HUES64 (cell line): ENCODE measurements at regions not wholly inside any gene's neighbourhood (a gene's known extent, or its start where the extent isn't known, plus 50 kb on each side); places are given as distances from the start of the nearest gene placed in this dataset.

Experiments
- H3K27ac ChIP-seq: 2 replicates; pipeline ENCODE4 v1.7.0; 2013; ENCODE audit warnings: low read depth, low read length, inconsistent platforms
- H3K27me3 ChIP-seq: 2 replicates; pipeline ENCODE4 v1.6.1; 2013; ENCODE audit warnings: mild to moderate bottlenecking, low read length; ENCODE audit not compliant: insufficient read depth
- H3K36me3 ChIP-seq: 2 replicates; pipeline ENCODE4 v1.6.1; 2013; ENCODE audit warnings: mild to moderate bottlenecking, low read length; ENCODE audit not compliant: insufficient read depth
- H3K4me1 ChIP-seq: 2 replicates; pipeline ENCODE4 v1.6.1; 2013; ENCODE audit warnings: mild to moderate bottlenecking, low read length, moderate library complexity; ENCODE audit not compliant: insufficient read depth
- H3K4me3 ChIP-seq: 2 replicates; pipeline ENCODE4 v1.5.1; 2013; ENCODE audit warnings: mild to moderate bottlenecking, low read length, moderate library complexity
- H3K9ac ChIP-seq: 2 replicates; pipeline ENCODE4 v1.6.1; 2013; ENCODE audit warnings: mild to moderate bottlenecking, low read depth, low read length
- H3K9me3 ChIP-seq: 2 replicates; pipeline ENCODE4 v1.6.1; 2013; ENCODE audit warnings: low read depth, low read length; ENCODE audit not compliant: insufficient read depth
- WGBS: fragments of 150-250, 120-280 bp; methylation state at CpG from one replicate; pipeline ENCODE4 v1.1.7; 2013; ENCODE audit warnings: missing lambda C conversion rate; 5-methylcytosine and 5-hydroxymethylcytosine counted together

DNA sequence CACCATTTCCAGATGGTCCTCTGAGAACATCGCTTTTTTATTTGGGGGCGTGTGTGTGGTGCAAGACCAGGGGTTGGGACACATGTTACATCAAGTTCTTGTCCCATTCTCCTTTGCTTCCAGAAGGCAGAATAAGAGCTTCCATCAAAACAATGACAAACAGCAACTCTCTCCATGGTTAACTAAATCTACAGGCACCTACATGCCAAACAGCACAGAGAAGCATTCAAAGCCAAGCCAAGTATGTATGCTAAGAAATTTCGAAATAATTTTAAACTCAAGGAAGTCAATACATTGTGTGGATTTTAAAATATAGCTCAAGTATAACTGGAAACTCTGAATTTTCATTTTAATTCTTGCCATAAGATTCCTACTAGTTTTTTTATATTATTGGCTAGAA, 105.6 kb downstream of the SEC61B start:
- Histone ChIP-seq H3K9me3 (no peaks in the 10 kb centered on the region), H3K4me1 (no peaks in the 10 kb centered on the region), H3K27ac (no peak overlapping the region), H3K36me3 (no peaks in the 10 kb centered on the region), H3K4me3 (no peak overlapping the region), H3K27me3 (no peaks in the 10 kb centered on the region), H3K9ac (no peak overlapping the region)
- WGBS = 74% methylated on average over 2 of the region's 3 CpGs

GRCh38 chr9:99335280-99335679, 113.2 kb downstream of the SEC61B start:
- WGBS = 100% methylated on average over 2 of the region's 4 CpGs
- Histone ChIP-seq H3K4me3 (no peak overlapping the region), H3K36me3 (no peaks in the 10 kb centered on the region), H3K9me3 (no peaks in the 10 kb centered on the region), H3K9ac (no peak overlapping the region), H3K27ac (no peak overlapping the region), H3K4me1 (peaks cover 4% of the 10 kb centered on the region; the same call in 1 of the 2 replicates), H3K27me3 (no peaks in the 10 kb centered on the region)

DNA sequence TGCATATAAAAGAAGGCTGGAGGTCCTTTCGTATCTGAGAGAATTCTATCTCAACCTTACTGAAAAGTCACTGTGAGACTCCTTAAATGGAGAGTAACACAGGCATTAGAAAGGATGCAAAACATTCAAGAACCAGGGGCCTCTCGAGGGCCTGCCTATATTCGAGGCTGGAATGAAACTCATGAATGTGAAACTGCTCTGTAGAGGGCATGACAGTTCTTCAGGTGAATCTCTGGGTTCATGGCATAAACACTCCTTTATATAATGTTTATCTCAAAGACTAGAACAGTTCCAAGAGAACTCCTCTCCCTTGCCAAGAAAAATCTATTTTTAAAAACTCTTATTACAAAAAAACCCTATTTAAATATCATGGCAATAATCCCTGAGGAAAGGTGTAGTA, 113.9 kb downstream of the SEC61B start:
- Histone ChIP-seq H3K4me3 (no peak overlapping the region), H3K9me3 (no peaks in the 10 kb centered on the region), H3K27me3 (no peaks in the 10 kb centered on the region), H3K27ac (no peak overlapping the region), H3K36me3 (no peaks in the 10 kb centered on the region), H3K4me1 (peaks cover 4% of the 10 kb centered on the region; the same call in 1 of the 2 replicates), H3K9ac (no peak overlapping the region)
- 73% methylated on average over 3 of the region's 3 CpGs for whole genome bisulfite sequencing

- 40% methylated on average over 1 of the region's 1 CpG for WGBS
- no peak overlapping the region for H3K9ac ChIP-seq
- H3K27ac ChIP-seq = no peak overlapping the region
- no peaks in the 10 kb centered on the region for H3K27me3 ChIP-seq
- H3K36me3 ChIP-seq = no peaks in the 10 kb centered on the region
- H3K4me3 ChIP-seq = no peak overlapping the region
- H3K9me3 ChIP-seq = no peaks in the 10 kb centered on the region
- H3K4me1 ChIP-seq = peaks cover 4% of the 10 kb centered on the region; the same call in 1 of the 2 replicates
These were observed 114.4 kb downstream of the SEC61B start for GRCh38 chr9:99336531-99336930.

- Histone ChIP-seq H3K27me3 (no peaks in the 10 kb centered on the region), H3K4me1 (peaks cover 4% of the 10 kb centered on the region; the same call in 1 of the 2 replicates), H3K27ac (no peak overlapping the region), H3K9me3 (no peaks in the 10 kb centered on the region), H3K36me3 (no peaks in the 10 kb centered on the region), H3K4me3 (no peak overlapping the region), H3K9ac (no peak overlapping the region)
- 95% methylated on average over 8 of the region's 8 CpGs for WGBS
These were observed 118.2 kb downstream of the SEC61B start for GRCh38 chr9:99340281-99340680.

DNA sequence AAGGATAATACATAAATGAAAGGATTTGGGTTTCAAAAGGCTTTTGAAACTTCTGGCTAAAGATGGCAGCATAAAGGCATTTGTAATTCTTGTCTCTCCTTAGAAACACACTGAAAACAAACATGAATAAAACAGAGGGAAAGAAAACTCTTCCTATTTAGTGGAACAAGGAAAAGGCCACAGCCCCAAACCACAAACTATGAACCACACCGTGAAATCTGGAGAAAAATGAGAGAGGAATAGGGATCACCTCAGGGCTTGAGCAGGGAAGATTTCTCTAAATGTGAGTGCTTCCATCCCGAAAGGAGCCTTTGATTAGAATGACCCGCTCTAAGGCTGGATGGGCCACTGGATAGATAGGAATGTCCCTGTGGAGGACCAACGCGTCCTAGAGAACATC, 119.6 kb downstream of the SEC61B start:
- Histone ChIP-seq H3K4me3 (no peak overlapping the region), H3K27ac (no peak overlapping the region), H3K9ac (no peak overlapping the region), H3K9me3 (no peaks in the 10 kb centered on the region), H3K4me1 (no peaks in the 10 kb centered on the region), H3K36me3 (no peaks in the 10 kb centered on the region), H3K27me3 (no peaks in the 10 kb centered on the region)
- 96% methylated on average over 5 of the region's 5 CpGs for WGBS

DNA sequence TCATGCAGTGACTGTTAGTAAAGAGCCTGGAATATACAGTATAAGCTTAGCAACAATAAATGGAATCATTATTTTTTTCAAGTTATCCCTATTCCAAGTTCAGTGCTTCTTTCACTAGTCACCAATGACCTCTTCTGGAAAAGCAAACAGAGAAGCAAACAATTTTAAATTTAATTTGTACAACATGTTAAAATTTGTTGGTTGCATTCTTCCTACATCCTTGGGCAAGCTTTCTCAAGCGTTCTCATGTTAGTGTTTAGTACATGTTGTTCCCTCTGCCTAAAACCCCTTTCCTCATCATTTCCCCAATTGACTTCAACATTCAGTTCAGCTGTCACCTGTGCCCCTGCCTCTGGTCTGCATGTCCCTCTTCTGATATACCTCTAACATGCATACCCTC, 123.4 kb downstream of the SEC61B start:
- Histone ChIP-seq H3K4me3 (no peak overlapping the region), H3K9ac (no peak overlapping the region), H3K27ac (no peak overlapping the region), H3K9me3 (no peaks in the 10 kb centered on the region), H3K27me3 (no peaks in the 10 kb centered on the region), H3K4me1 (no peaks in the 10 kb centered on the region), H3K36me3 (no peaks in the 10 kb centered on the region)
- 100% methylated on average over 1 of the region's 1 CpG for WGBS

DNA sequence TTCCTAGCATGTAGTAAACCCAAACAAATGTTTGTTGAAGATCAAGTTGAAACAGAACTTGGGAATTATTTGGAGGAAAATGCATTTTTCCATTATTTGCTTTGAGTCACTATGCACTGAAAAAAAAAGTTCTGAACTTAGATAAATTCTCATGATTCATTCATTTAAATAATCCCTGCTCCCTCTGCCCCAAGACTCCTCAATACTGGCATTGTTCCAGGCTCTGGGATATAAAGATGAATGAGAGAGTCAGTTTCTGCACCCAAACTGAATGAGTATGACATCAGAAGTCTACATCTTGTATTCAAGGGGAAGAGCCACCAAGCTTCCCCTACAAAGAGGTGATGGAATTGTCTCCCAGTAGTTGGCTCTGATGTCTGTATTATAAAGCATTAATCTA, 123.9 kb downstream of the SEC61B start:
- Histone ChIP-seq H3K27ac (no peak overlapping the region), H3K4me1 (no peaks in the 10 kb centered on the region), H3K27me3 (no peaks in the 10 kb centered on the region), H3K9me3 (no peaks in the 10 kb centered on the region), H3K4me3 (no peak overlapping the region), H3K36me3 (no peaks in the 10 kb centered on the region), H3K9ac (no peak overlapping the region)

GRCh38 chr9:99347568-99347967, 125.5 kb downstream of the SEC61B start:
- H3K9ac ChIP-seq = no peak overlapping the region
- H3K36me3 ChIP-seq = no peaks in the 10 kb centered on the region
- no peak overlapping the region for H3K27ac ChIP-seq
- no peaks in the 10 kb centered on the region for H3K27me3 ChIP-seq
- no peaks in the 10 kb centered on the region for H3K9me3 ChIP-seq
- no peak overlapping the region for H3K4me3 ChIP-seq
- H3K4me1 ChIP-seq = no peaks in the 10 kb centered on the region
- WGBS = 63% methylated on average over 4 of the region's 4 CpGs

GRCh38 chr9:99348289-99348688, 126.2 kb downstream of the SEC61B start:
- no peaks in the 10 kb centered on the region for H3K27me3 ChIP-seq
- H3K9ac ChIP-seq = no peak overlapping the region
- no peak overlapping the region for H3K27ac ChIP-seq
- no peaks in the 10 kb centered on the region for H3K9me3 ChIP-seq
- H3K4me1 ChIP-seq = no peaks in the 10 kb centered on the region
- no peak overlapping the region for H3K4me3 ChIP-seq
- 95% methylated on average over 2 of the region's 2 CpGs for WGBS
- no peaks in the 10 kb centered on the region for H3K36me3 ChIP-seq

- H3K4me1 ChIP-seq = no peaks in the 10 kb centered on the region
- H3K9me3 ChIP-seq = no peaks in the 10 kb centered on the region
- no peaks in the 10 kb centered on the region for H3K27me3 ChIP-seq
- no peak overlapping the region for H3K27ac ChIP-seq
- H3K36me3 ChIP-seq = no peaks in the 10 kb centered on the region
- H3K4me3 ChIP-seq = no peak overlapping the region
- WGBS = 100% methylated on average over 1 of the region's 2 CpGs
- no peak overlapping the region for H3K9ac ChIP-seq
These were observed 127.8 kb downstream of the SEC61B start for GRCh38 chr9:99349870-99350269.

GRCh38 chr9:99350461-99350860, 128.4 kb downstream of the SEC61B start:
- Histone ChIP-seq H3K36me3 (no peaks in the 10 kb centered on the region), H3K4me1 (no peaks in the 10 kb centered on the region)
- 88% methylated on average over 1 of the region's 1 CpG for WGBS

More at GRCh38 chr9:99350461-99350860, 128.4 kb downstream of the SEC61B start:
- Histone ChIP-seq H3K27ac (no peak overlapping the region), H3K9ac (no peak overlapping the region), H3K9me3 (no peaks in the 10 kb centered on the region), H3K27me3 (no peaks in the 10 kb centered on the region), H3K4me3 (no peak overlapping the region)
